MCF 10A (cell line): ENCODE measurements at regions not wholly inside any gene's neighbourhood (a gene's known extent, or its start where the extent isn't known, plus 50 kb on each side); places are given as distances from the start of the nearest gene placed in this dataset.

Source experiments
- BruUV-seq: library from RNA; stranded (reverse); fragments of 400-500 nt; replicated peaks from 2 replicates; lab custom pipeline; 2021; lab: Mats Ljungman, UMichigan
- CTCF ChIA-PET: fragments of 300-600 bp; sonication (Branson Sonifier 250); formaldehyde crosslinking; extraction: SDS; loops from one replicate; lab custom pipeline; 2021; ENCODE audit warnings: antibody characterized with exemption, inconsistent platforms; lab: Yijun Ruan, JAX
- POLR2A ChIA-PET: fragments of 300-600, 350-650 bp; sonication (Branson Sonifier 250); formaldehyde crosslinking; extraction: SDS; loops from one replicate; lab custom pipeline; 2020; ENCODE audit warnings: antibody characterized with exemption, inconsistent platforms; lab: Yijun Ruan, JAX
- DNase-seq: peaks from one replicate; pipeline ENCODE4 v3.0.0-alpha.2; 2018; ENCODE audit not compliant: unreplicated experiment
- H3K27ac Mint-ChIP-seq: one replicate; pipeline ENCODE4 v1.8.0; 2022; ENCODE audit warnings: mild to moderate bottlenecking, low read depth, mixed read lengths; ENCODE audit not compliant: unreplicated experiment
- H3K27me3 Mint-ChIP-seq: one replicate; pipeline ENCODE4 v1.8.0; 2022; ENCODE audit warnings: mixed read lengths; ENCODE audit not compliant: insufficient read depth, unreplicated experiment
- H3K36me3 Mint-ChIP-seq: one replicate; pipeline ENCODE4 v1.8.0; 2022; ENCODE audit warnings: mild to moderate bottlenecking, moderate library complexity, mixed read lengths; ENCODE audit not compliant: insufficient read depth, unreplicated experiment
- H3K4me1 Mint-ChIP-seq: one replicate; pipeline ENCODE4 v1.8.0; 2022; ENCODE audit warnings: mixed read lengths; ENCODE audit not compliant: insufficient read depth, unreplicated experiment
- H3K4me3 Mint-ChIP-seq: one replicate; pipeline ENCODE4 v1.8.0; 2022; ENCODE audit warnings: mild to moderate bottlenecking, moderate library complexity, mixed read lengths; ENCODE audit not compliant: unreplicated experiment
- H3K9me3 Mint-ChIP-seq: one replicate; pipeline ENCODE4 v1.8.0; 2022; ENCODE audit warnings: mixed read lengths; ENCODE audit not compliant: unreplicated experiment
- intact Hi-C: fragments of 100-400 bp; cut with micrococcal nuclease; formaldehyde crosslinking; loops from 2 replicates; pipeline ENCODE4 v1.14.1; 2022
- TF ChIP-seq, protein P1 (sequence below): fragments of 200-600 bp; IDR thresholded peaks from one replicate; pipeline ENCODE4 v1.8.0; 2022; ENCODE audit warnings: antibody characterized with exemption, mild to moderate bottlenecking; ENCODE audit not compliant: unreplicated experiment

DNA sequence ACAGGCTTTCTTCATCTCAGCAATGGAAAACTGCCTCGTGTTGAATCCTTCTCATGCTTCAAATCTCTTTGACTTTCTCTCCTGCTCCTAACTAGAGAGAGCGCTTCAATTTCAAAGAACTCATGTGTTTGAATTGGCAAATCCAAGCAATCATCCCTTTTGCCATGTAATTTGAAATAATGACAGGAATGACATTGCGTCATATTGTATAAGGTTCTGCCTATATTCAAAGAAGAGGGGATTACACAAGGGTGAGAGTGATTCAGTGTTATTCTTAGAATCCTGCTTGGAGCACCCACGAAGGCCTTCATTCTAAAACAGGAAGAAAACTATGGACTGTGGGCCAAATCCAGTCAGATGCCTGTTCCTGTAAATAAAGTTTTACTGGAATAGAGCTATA is 720.6 kb downstream of the JRKL start:
- BruUV-seq, result no TSS peak
- Mint-ChIP-seq H3K4me1 (no peaks in the 10 kb centered on the region), H3K9me3 (no peaks in the 10 kb centered on the region), H3K27ac (no peak overlapping the region), H3K27me3 (no peaks in the 10 kb centered on the region), H3K36me3 (no peaks in the 10 kb centered on the region), H3K4me3 (no peak overlapping the region)
- POLR2A ChIA-PET, result no interaction called here
- TF ChIP-seq, protein P1, sequence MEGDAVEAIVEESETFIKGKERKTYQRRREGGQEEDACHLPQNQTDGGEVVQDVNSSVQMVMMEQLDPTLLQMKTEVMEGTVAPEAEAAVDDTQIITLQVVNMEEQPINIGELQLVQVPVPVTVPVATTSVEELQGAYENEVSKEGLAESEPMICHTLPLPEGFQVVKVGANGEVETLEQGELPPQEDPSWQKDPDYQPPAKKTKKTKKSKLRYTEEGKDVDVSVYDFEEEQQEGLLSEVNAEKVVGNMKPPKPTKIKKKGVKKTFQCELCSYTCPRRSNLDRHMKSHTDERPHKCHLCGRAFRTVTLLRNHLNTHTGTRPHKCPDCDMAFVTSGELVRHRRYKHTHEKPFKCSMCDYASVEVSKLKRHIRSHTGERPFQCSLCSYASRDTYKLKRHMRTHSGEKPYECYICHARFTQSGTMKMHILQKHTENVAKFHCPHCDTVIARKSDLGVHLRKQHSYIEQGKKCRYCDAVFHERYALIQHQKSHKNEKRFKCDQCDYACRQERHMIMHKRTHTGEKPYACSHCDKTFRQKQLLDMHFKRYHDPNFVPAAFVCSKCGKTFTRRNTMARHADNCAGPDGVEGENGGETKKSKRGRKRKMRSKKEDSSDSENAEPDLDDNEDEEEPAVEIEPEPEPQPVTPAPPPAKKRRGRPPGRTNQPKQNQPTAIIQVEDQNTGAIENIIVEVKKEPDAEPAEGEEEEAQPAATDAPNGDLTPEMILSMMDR, result no peak
- CTCF ChIA-PET, result interaction anchor here (1.0 kb wide), 1 partner anchor 647 kb away, joined by 5 read pairs; no protein-coding TSS in a partner anchor
- peak; percentile 61 for DNase-seq
- intact Hi-C loops, result no loop called here

DNA sequence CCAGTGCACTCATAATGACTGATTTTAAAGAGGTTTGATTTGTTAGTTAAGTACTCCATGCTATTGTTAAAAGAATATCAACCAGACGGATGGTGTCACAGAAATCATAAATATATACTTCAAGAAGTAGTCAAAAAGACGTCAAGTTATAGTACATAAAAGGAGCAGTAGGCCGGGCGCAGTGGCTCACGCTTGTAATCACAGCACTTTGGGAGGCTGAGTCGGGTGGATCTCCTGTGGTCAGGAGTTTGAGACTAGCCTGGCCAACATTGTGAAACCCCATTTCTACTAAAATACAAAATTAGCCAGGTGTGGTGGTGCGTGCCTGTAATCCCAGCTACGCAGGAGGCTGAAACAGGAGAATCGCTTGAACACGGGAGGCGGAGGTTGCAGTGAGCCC is 721.7 kb downstream of the JRKL start:
- no TSS peak for BruUV-seq
- H3K4me3 Mint-ChIP-seq, result no peak overlapping the region
- no peaks in the 10 kb centered on the region for H3K27me3 Mint-ChIP-seq
- ChIA-PET POLR2A (no interaction called here), CTCF (no interaction called here)
- no peak overlapping the region for H3K27ac Mint-ChIP-seq
- no peaks in the 10 kb centered on the region for H3K4me1 Mint-ChIP-seq
- no peaks in the 10 kb centered on the region for H3K9me3 Mint-ChIP-seq
- TF ChIP-seq, protein P1, result no peak
- intact Hi-C loops, result no loop called here
- no peak for DNase-seq
- H3K36me3 Mint-ChIP-seq, result no peaks in the 10 kb centered on the region

DNA sequence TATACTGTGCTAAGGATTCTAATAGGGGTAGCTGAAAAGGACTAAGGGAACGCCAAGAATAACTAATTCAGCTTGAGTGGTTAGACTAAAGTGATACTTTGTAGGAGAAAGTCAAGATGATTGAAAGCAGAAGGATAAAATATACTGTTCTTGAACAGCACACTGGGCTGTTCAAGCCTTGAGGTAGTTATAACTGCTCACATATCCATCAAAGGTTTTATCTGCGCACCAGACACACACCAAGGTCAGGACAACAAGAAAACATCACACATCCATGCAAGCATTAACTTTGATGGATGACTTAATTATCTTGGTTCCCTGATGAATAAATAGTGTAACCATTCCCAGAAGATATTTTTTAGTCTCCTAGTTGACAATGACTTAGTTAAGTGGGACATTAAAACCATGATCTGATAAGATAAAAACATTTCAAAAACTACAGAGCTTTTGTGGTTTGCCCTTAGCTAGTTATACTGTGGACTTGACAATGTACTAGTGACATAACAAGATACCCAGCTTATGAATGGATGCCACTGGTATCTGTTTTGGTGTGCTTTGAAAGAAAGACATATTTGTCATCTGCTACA is 728.9 kb downstream of the JRKL start:
- H3K9me3 Mint-ChIP-seq, result no peaks in the 10 kb centered on the region
- no peaks in the 10 kb centered on the region for H3K27me3 Mint-ChIP-seq
- TF ChIP-seq, protein P1, result no peak
- H3K36me3 Mint-ChIP-seq, result no peaks in the 10 kb centered on the region
- POLR2A ChIA-PET, result no interaction called here
- CTCF ChIA-PET, result interaction anchor here (0.9 kb wide), 1 partner anchor 654 kb away, joined by 3 read pairs; no protein-coding TSS in a partner anchor
- BruUV-seq, result no TSS peak
- H3K27ac Mint-ChIP-seq, result no peak overlapping the region
- no peak overlapping the region for H3K4me3 Mint-ChIP-seq
- no peaks in the 10 kb centered on the region for H3K4me1 Mint-ChIP-seq
- intact Hi-C loops, result no loop called here
- no peak for DNase-seq

DNA sequence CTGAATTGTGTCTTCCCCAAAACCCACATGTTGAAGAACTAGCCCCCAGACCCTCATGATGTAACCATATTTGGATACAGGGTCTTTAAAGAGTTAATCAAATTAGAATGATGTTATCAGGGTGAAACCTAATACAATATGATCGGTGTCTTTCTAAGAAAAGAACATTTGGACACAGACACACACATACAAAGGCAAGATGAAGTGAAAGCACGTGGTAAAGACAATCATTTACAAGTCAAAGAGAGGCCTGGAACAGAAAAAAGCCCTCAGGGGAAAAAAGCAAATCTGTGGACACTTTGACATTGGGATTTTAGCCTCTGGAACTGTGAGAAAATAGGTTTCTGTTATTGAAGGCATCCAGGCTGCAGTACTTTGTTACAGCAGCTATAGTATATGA is 733.4 kb downstream of the JRKL start:
- CTCF ChIA-PET, result no interaction called here
- DNase-seq, result no peak
- H3K27me3 Mint-ChIP-seq, result peaks cover 27% of the 10 kb centered on the region
- no peaks in the 10 kb centered on the region for H3K4me1 Mint-ChIP-seq
- no TSS peak for BruUV-seq
- POLR2A ChIA-PET, result no interaction called here
- intact Hi-C loops, result no loop called here
- no peaks in the 10 kb centered on the region for H3K9me3 Mint-ChIP-seq
- TF ChIP-seq, protein P1, result no peak
- no peak overlapping the region for H3K4me3 Mint-ChIP-seq
- no peaks in the 10 kb centered on the region for H3K36me3 Mint-ChIP-seq
- H3K27ac Mint-ChIP-seq, result no peak overlapping the region
